ENCODE measurements at regions not wholly inside any gene's neighbourhood (a gene's known extent, or its start where the extent isn't known, plus 50 kb on each side); places are given as distances from the start of the nearest gene placed in this dataset.

DNA sequence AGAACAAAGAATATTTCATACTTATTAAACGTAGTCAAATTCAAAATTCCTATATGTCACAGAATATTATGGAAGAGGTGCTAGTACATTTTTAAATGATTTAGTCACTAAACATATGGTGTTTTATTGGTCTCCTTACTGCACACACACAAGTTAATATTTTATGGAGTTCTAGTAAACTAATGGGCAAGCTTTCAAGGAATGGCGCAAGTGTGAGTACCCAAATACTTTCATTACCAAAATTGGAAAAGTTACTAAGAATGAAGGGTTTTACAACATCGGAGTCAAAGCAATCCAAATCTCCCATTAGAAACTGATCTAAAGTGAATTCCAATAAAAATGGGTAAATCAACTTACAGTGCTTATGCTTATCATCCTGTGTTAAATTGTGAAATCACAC lies 921.9 kb downstream of the ADGRL2 start:
- no peaks in the 10 kb centered on the region for H3K36me3 ChIP-seq
- intact Hi-C loops (cut with DNase I): no loop called here
- H3K27me3 ChIP-seq: no peaks in the 10 kb centered on the region
- TF ChIP-seq, protein P1, sequence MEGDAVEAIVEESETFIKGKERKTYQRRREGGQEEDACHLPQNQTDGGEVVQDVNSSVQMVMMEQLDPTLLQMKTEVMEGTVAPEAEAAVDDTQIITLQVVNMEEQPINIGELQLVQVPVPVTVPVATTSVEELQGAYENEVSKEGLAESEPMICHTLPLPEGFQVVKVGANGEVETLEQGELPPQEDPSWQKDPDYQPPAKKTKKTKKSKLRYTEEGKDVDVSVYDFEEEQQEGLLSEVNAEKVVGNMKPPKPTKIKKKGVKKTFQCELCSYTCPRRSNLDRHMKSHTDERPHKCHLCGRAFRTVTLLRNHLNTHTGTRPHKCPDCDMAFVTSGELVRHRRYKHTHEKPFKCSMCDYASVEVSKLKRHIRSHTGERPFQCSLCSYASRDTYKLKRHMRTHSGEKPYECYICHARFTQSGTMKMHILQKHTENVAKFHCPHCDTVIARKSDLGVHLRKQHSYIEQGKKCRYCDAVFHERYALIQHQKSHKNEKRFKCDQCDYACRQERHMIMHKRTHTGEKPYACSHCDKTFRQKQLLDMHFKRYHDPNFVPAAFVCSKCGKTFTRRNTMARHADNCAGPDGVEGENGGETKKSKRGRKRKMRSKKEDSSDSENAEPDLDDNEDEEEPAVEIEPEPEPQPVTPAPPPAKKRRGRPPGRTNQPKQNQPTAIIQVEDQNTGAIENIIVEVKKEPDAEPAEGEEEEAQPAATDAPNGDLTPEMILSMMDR (IDR thresholded peaks at IDR 0.05): no peak
- no peak overlapping the region for H3K4me3 ChIP-seq
- peaks cover 0 to 13% (median 0%) of the 10 kb centered on the region in 11 donors for H3K9me3 ChIP-seq
- ATAC-seq (no peak), DNase-seq (no peak)
- WGBS, 2 donors: 95 to 96% methylated on average over 3 of the region's 3 CpGs
- H3K27ac ChIP-seq: no peak overlapping the region
- H3K4me1 ChIP-seq: no peaks in the 10 kb centered on the region

DNA sequence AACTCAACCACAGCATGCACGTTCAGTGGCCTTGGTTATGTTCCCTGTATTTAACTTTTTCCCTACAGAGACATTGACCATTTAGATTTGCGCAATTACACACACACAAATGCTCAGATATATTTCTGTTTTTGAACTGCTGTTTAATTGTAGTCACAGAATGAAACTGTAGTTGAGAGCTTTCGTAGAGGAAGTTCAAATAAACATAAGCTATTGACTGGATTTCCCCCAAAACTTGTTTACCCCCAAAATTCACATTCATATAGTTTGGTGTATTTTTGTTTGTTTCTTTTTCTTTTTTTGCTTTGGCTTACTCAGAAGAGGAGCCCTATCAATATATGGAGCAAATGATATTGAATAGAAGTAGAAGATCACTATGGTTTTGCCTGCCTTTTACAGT lies 921.0 kb downstream of the ADGRL2 start:
- no peaks in the 10 kb centered on the region for H3K27me3 ChIP-seq
- no peaks in the 10 kb centered on the region for H3K4me1 ChIP-seq
- ATAC-seq (no peak), DNase-seq (no peak)
- WGBS, 2 donors: 62 to 77% methylated on average over 3 of the region's 3 CpGs
- peaks cover 0 to 13% (median 0%) of the 10 kb centered on the region in 11 donors for H3K9me3 ChIP-seq
- no peak overlapping the region for H3K27ac ChIP-seq
- no peak overlapping the region for H3K4me3 ChIP-seq
- H3K36me3 ChIP-seq: no peaks in the 10 kb centered on the region
- intact Hi-C loops (cut with DNase I): no loop called here
- TF ChIP-seq, protein P1 (IDR thresholded peaks at IDR 0.05): no peak

DNA sequence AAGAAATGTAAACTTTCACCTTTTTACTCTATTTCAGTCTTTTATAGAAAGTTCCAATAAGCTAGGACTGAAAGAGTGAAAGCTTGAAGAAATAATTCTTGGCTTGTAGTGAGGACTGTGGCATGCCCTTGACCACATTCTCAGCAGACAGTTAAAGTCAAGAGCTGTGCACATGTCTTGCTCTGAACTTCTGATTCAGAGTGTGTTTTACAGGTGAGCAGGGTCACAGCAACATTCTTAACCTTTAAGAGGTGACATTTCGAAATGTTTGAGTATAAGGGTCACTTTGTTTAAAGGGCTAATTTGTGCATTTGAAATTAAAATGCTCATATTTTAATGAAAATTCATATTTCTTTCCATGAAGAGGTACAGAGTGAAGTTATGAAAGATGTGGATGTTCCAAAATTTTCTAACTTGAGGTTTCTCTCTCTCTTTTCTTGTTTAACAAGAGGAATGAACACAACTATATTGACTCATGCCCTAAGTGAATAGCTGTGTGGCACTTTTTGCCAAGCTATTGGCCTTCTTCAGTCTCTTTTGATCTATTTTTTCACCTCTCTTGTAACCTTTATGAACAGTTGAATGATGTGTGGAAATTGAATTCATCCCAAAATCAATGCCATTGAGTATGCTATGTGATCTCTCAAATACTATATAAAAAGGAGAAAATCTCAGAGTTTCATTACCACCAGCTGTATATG lies 918.1 kb downstream of the ADGRL2 start:
- ATAC-seq: no peak
- intact Hi-C loops (cut with DNase I): no loop called here
- Histone ChIP-seq H3K9me3 (peaks cover 0 to 16% (median 0%) of the 10 kb centered on the region in 11 donors), H3K4me1 (no peaks in the 10 kb centered on the region), H3K36me3 (no peaks in the 10 kb centered on the region), H3K4me3 (no peak overlapping the region), H3K27me3 (no peaks in the 10 kb centered on the region), H3K27ac (no peak overlapping the region)
- TF ChIP-seq, protein P1 (IDR thresholded peaks at IDR 0.05): no peak
- no peak for DNase-seq
- WGBS, 2 donors: 91 to 100% methylated on average over 1 of the region's 1 CpG

DNA sequence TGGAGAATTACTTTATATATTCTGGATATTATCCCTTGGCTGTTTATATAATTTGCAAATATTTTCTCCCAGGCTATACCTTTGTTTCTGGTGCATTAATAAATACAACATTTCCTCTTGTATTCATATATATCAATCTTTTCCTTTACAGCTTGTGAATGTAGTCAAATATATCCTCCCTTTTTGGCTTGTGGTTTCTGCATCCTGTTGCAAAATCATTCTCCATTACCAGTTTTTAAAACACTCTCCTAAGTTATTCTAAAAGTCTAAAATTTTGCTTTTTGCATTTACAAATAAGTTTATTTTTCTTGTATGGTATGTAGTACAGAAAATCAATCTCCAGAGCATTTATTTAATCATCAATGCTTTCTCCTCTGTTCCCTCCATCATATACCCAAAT lies 909.4 kb downstream of the ADGRL2 start:
- ATAC-seq: no peak
- peaks cover 0 to 12% (median 0%) of the 10 kb centered on the region in 11 donors for H3K9me3 ChIP-seq

More for the DNA sequence above, 909.4 kb downstream of the ADGRL2 start:
- no peak overlapping the region for H3K4me3 ChIP-seq
- peaks cover 0 to 4% (median 0%) of the 10 kb centered on the region in 9 donors for H3K4me1 ChIP-seq
- H3K27ac ChIP-seq: no peak overlapping the region
- intact Hi-C loops (cut with DNase I): no loop called here
- DNase-seq: no peak
- TF ChIP-seq, protein P1 (IDR thresholded peaks at IDR 0.05): no peak
- no peaks in the 10 kb centered on the region for H3K36me3 ChIP-seq
- no peaks in the 10 kb centered on the region for H3K27me3 ChIP-seq
